Cardiac fibroblast (primary cell): ENCODE measurements at regions not wholly inside any gene's neighbourhood (a gene's known extent, or its start where the extent isn't known, plus 50 kb on each side); places are given as distances from the start of the nearest gene placed in this dataset.

ENCODE experiments used
- DNase-seq, 2 donors: peaks; one replicate each; pipeline versions ENCODE4 v3.0.0 to v3.0.0-alpha.2; 2010; ENCODE audit warnings: low read depth in 2 of 2
- H3K4me3 ChIP-seq, 2 donors: replicated peaks in 1 of 2; 1 replicate in 1 of 2; 2 replicates in 1 of 2; pipeline ENCODE4 v1.5.1; 2011; ENCODE audit warnings: low read depth in 2 of 2, low read length in 2 of 2, mild to moderate bottlenecking in 2 of 2, moderate library complexity in 1 of 2
- TF ChIP-seq, protein P1 (sequence below): IDR thresholded peaks from one replicate; pipeline ENCODE4 v1.5.1; 2011; ENCODE audit warnings: low read depth, mild to moderate bottlenecking, low read length, inconsistent platforms

DNA sequence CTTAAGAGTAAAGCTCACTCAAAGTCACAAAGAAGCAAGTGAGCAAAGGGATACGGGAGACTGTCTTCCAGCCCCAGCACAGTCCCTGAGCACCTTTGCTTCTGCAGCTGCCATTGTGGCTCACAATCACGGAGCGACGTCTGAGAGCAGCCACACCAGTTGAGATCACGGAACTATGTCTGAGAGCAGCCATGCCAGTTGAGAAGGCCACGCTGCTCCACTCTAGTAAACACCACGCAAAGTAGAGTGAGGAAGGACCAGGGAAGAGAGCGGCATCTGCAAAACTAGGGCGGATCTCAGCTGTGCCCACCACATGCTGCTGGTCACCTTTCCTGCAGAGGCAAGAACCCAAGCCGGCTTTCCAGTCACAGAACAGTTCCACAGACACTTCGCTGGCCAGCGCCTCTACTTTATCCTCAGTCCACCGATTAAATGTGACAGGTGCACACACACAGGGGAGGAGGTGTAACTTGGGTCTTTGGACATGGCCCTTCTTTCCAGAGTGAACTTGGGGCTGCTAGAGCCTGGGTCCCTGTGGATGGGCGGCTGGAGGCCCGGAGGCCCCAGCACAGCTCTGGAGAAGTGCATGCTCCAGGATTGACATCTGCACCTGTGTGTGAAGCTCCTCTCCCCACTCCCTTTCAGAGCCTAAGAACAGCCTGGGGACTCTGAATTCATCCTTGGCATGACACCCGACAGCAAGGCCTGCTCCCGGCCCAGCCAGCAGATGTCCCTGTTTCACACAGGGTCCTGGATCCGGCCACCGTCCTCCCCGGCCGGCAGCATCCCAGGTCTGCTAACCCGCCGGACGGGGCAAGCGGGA lies 324.9 kb upstream of the IRX4 start:
- DNase-seq, result no peak
- no peak overlapping the region for H3K4me3 ChIP-seq
- TF ChIP-seq, protein P1, sequence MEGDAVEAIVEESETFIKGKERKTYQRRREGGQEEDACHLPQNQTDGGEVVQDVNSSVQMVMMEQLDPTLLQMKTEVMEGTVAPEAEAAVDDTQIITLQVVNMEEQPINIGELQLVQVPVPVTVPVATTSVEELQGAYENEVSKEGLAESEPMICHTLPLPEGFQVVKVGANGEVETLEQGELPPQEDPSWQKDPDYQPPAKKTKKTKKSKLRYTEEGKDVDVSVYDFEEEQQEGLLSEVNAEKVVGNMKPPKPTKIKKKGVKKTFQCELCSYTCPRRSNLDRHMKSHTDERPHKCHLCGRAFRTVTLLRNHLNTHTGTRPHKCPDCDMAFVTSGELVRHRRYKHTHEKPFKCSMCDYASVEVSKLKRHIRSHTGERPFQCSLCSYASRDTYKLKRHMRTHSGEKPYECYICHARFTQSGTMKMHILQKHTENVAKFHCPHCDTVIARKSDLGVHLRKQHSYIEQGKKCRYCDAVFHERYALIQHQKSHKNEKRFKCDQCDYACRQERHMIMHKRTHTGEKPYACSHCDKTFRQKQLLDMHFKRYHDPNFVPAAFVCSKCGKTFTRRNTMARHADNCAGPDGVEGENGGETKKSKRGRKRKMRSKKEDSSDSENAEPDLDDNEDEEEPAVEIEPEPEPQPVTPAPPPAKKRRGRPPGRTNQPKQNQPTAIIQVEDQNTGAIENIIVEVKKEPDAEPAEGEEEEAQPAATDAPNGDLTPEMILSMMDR, result no peak

DNA sequence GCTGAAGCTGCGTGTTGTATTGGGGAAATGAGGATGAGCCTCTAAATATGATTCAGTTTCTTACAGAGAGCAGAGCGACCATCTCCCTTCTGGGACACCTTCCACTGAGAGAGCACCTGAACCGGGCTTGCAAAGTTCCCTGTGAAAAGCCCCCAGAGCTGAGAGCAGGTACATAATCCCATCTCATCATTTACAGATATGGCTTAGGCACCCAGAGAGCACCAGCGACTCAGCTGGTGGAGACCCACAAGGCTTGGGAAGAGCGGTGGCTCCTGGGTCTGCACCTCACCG lies 324.3 kb upstream of the IRX4 start:
- DNase-seq, result no peak
- no peak overlapping the region for H3K4me3 ChIP-seq
- TF ChIP-seq, protein P1, result no peak

DNA sequence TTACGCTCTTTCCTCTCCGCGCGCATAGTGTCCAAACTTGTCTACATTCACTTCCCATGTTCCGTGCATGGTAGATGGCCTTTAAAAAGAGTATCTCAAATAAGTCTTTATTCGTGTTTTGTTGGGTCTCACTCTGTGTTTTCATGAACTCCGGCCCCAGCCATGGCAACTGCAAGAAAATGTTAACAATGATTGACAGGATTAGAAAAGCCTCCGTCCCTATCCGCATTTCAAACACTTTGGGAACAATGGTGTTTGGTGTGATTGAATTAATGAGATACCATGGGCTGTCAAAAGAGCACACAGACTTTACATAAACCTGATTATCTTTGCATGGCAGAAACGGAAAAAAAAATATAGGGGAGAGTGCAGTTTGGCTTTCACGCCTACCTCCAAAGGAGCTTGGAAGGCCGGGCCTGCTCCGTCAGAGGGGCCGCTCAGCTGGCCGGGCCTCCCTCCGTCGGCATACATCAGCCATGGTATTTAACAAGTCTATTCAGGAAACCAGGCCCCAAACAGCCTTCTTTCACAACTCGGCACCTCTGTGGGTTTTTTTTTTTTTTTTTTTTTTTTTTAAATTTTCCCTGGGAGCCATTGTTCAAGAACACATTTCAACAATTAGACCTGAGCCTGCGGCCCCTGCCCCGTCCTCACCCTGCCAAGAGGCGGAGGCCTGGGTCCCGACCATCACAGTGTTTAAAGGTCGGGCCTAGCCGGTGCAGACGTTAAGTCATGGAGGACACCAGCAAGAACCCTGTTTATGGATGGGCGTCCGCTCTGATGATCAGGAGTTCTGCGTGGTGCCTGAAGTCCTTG lies 323.8 kb upstream of the IRX4 start:
- DNase-seq, result no peak
- TF ChIP-seq, protein P1, result no peak

DNA sequence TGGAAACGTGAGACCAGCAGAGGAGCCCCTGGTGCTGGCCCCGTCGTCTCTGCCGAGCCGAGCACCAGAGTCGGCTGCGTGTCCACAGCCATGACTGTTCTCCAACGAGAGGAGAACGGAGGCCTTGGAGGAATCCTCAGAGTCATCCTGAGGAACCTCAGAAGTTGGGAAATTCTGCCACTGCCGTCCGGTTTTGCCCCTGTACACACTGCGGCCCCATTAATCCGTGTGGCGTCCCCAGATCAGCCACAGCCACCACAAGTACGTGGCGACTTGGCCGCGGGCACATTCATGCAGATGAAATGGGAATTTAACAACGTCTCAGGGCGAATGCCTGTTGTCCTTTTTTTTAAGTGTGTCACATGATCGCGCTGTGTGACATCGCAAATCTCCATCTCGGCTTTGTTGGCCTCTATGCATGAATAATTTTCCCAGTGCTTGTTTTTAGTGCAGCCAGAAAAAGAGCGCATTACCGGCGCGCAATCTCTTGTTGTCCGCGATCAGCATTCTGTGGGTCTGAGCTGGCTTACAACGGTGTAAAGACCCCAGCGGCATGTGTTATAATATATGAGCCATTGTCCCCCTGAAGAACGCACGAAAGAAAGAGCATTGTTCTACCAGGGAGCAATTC lies 323.0 kb upstream of the IRX4 start:
- TF ChIP-seq, protein P1, result no peak
- no peak for DNase-seq

More for the DNA sequence above, 323.8 kb upstream of the IRX4 start:
- H3K4me3 ChIP-seq, result no peak overlapping the region

DNA sequence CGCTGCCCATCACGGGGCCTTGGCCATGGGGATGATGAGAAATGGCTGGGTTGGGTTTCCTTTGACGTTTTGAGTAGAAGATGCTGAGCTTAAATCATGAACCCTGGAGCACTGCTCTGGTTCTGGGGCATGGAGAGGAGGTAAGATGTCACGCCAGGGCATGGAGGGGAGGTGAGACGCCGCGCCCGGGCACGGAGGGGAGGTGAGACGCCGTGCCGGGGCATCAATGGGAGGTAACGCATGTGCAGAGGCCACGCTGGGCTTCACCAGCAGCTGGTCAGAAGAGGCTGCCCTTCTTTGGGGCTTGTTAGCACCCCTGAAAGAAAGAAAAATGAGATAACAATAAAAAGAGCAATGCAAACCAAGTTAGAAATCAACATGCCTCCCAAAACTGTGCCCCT lies 322.5 kb upstream of the IRX4 start:
- TF ChIP-seq, protein P1, result no peak
- no peak for DNase-seq
- no peak overlapping the region for H3K4me3 ChIP-seq

More for the DNA sequence above, 323.0 kb upstream of the IRX4 start:
- H3K4me3 ChIP-seq, result no peak overlapping the region

DNA sequence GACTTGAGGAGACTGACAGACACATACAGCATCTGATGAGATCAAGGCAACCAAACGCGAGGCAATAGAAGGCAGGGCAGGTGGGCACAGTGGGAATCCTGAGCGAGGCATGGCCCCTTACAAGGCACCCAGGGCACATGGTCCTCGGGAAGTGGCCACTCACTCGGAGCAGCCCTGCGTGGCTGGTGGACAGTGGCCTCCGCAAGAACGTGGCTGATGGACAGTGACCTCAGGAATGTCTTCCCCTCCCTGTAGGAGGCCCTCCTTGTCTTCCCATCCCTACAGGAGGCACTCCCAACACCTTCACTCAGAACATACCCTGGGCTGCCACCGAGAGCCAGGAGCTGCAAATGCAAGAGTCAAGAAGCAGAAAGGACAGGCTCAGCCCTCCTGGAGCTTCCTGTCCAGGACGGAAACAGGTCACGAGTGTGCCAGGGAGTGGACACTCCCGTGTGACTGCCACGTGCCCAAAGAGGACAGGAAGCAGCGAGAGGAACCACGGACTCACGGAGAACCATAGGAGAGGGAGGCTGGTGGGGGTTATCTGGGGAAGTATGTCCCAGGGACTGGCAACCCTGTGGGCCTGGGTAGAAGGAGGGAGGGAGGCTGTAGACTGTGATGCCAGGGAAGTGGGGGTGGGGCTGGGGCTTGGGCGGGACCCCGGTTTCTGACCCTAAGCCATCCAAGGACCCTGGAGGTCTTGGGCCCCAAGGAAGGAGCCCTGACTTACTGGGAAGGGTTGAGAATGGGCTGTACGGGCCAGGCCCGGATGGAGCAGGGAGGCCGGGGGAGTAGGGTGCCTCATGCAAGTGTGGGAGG lies 321.9 kb upstream of the IRX4 start:
- no peak overlapping the region for H3K4me3 ChIP-seq
- TF ChIP-seq, protein P1, result no peak
- DNase-seq, result no peak
